ENCODE measurements at regions not wholly inside any gene's neighbourhood (a gene's known extent, or its start where the extent isn't known, plus 50 kb on each side); places are given as distances from the start of the nearest gene placed in this dataset.
A peak's percentile ranks its signal among the peaks of the same experiment; 100 is the strongest.

DNA sequence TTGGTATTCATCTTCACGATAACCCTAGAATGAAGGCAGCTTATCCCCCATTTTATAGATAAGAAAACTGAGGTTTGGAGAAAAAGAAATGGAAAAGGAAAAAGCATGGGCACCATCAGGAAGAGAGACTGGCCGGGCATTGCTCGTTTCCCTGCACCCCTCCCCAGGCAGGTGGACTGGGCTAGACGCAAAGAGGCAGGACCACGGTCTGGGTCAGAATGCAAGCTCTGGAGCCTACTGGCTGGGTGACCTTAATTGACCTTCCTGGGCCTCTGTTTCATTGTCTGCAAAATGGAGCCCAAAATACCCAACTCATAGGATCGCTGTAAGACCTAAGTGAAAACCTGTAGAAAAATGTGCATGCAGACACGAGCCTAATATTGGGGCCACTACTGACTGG is 135.3 kb upstream of the GLI2 start:
- Histone ChIP-seq H3K9me3 (no peaks in the 10 kb centered on the region), H3K4me1 (peaks cover 0 to 20% (median 10%) of the 10 kb centered on the region in 4 donors), H3K36me3 (no peaks in the 10 kb centered on the region), H3K27me3 (no peaks in the 10 kb centered on the region), H3K4me3 (no peak overlapping the region), H3K27ac (no peak overlapping the region)
- ATAC-seq (no peak), DNase-seq (peak in 2 of 3 donors; percentile 6 to 16)
- WGBS (ENCODE audit: insufficient coverage, low coverage, low lambda C conversion rate, missing lambda C conversion rate) = 83% methylated on average over 5 of the region's 7 CpGs
- intact Hi-C loops (cut with DNase I) = no loop called here
- TF ChIP-seq, protein P1, sequence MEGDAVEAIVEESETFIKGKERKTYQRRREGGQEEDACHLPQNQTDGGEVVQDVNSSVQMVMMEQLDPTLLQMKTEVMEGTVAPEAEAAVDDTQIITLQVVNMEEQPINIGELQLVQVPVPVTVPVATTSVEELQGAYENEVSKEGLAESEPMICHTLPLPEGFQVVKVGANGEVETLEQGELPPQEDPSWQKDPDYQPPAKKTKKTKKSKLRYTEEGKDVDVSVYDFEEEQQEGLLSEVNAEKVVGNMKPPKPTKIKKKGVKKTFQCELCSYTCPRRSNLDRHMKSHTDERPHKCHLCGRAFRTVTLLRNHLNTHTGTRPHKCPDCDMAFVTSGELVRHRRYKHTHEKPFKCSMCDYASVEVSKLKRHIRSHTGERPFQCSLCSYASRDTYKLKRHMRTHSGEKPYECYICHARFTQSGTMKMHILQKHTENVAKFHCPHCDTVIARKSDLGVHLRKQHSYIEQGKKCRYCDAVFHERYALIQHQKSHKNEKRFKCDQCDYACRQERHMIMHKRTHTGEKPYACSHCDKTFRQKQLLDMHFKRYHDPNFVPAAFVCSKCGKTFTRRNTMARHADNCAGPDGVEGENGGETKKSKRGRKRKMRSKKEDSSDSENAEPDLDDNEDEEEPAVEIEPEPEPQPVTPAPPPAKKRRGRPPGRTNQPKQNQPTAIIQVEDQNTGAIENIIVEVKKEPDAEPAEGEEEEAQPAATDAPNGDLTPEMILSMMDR (IDR thresholded peaks at IDR 0.05) = no peak
- TF ChIP-seq POLR2A (IDR thresholded peaks at IDR 0.05) = no peak

DNA sequence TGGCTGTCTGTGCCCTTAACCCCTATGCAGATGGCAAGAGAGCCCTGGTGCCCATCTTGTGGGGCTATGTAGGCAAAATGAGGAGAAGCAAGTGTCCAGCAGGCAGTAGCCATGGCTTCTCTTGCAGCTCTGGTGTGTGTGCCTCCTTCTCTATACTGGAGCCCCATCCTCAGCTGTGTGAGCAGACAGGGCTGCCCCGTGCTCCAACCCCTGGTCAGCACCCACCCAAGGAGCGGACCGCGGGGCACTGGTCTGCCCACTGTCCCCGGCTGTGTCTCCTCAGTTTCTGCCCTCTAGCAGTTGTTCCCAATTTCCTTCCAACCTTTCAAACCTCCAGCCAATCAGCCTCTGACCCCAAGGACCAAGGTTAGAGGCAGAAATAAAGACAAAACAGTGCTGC is 134.9 kb upstream of the GLI2 start:
- no CpG with 5 or more reads among the region's 5 CpGs for WGBS (ENCODE audit: insufficient coverage, low coverage, low lambda C conversion rate, missing lambda C conversion rate)
- no peaks in the 10 kb centered on the region for H3K27me3 ChIP-seq
- H3K36me3 ChIP-seq = no peaks in the 10 kb centered on the region
- H3K4me1 ChIP-seq = peaks cover 0 to 20% (median 9%) of the 10 kb centered on the region in 4 donors
- peak in 2 of 3 donors; percentile 3 to 40 for DNase-seq
- no peak overlapping the region for H3K27ac ChIP-seq
- no peak overlapping the region for H3K4me3 ChIP-seq
- intact Hi-C loops (cut with DNase I) = no loop called here
- no peak for TF ChIP-seq POLR2A (IDR thresholded peaks at IDR 0.05)
- TF ChIP-seq, protein P1 (IDR thresholded peaks at IDR 0.05) = no peak
- no peaks in the 10 kb centered on the region for H3K9me3 ChIP-seq
- ATAC-seq = no peak

DNA sequence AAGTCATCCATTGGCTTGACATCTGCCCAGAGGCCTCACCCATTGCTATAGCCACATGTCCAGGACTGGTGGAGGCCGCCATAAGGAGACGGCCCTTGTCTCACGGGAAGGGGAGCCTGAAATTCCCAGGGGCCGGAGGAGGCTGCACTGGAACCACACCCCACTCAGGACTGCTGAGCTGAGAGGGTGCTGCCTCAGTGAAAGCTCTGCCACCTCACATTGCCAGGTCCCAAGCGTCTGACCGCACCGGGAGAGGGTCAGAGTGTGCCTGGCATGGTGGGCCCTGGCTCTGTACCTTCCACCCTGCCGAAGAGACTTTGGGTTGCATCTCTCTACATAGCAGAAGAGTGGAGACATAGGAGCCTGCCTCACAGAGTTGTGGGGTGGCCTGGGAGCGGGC is 134.1 kb upstream of the GLI2 start:
- ATAC-seq = no peak
- Histone ChIP-seq H3K36me3 (no peaks in the 10 kb centered on the region), H3K4me3 (no peak overlapping the region), H3K9me3 (no peaks in the 10 kb centered on the region), H3K27ac (no peak overlapping the region), H3K4me1 (peaks cover 0 to 13% (median 6%) of the 10 kb centered on the region in 4 donors), H3K27me3 (no peaks in the 10 kb centered on the region)
- TF ChIP-seq, protein P1 (IDR thresholded peaks at IDR 0.05) = no peak
- no peak for TF ChIP-seq POLR2A (IDR thresholded peaks at IDR 0.05)
- intact Hi-C loops (cut with DNase I) = no loop called here
- DNase-seq = peak in 2 of 3 donors; percentile 5 to 40
- 80% methylated on average over 1 of the region's 9 CpGs for WGBS (ENCODE audit: insufficient coverage, low coverage, low lambda C conversion rate, missing lambda C conversion rate)

DNA sequence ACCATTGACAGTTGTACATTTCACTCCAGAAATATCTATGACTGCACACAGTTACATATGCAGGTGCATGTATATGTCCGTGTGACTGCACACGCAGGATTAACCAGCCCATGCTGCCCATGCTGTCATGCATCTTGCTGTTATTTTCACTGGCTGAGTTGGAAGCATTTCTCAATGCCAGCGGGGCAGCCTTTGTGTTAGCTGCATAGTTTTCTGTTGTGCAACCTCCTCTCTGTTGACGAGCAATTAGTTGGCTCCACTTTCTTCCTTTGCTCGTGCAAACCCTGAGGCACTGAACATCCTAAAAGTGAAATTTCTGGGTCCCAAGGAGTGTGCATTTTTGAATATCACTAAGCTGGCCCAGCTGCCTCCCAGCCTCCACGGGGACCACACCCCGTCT is 133.4 kb upstream of the GLI2 start:
- Histone ChIP-seq H3K4me3 (no peak overlapping the region), H3K9me3 (no peaks in the 10 kb centered on the region), H3K27me3 (no peaks in the 10 kb centered on the region), H3K36me3 (no peaks in the 10 kb centered on the region), H3K27ac (no peak overlapping the region), H3K4me1 (peaks cover 0 to 7% (median 3%) of the 10 kb centered on the region in 4 donors)
- intact Hi-C loops (cut with DNase I) = no loop called here
- WGBS (ENCODE audit: insufficient coverage, low coverage, low lambda C conversion rate, missing lambda C conversion rate) = 54% methylated on average over 6 of the region's 7 CpGs
- ATAC-seq (peak in 1 of 4 donors; percentile 32), DNase-seq (peak in 1 of 3 donors; percentile 13)
- no peak for TF ChIP-seq POLR2A (IDR thresholded peaks at IDR 0.05)
- TF ChIP-seq, protein P1 (IDR thresholded peaks at IDR 0.05) = no peak

GRCh38 chr2:120604767-120605166 is 130.9 kb upstream of the GLI2 start:
- no peak for ATAC-seq
- intact Hi-C loops (cut with DNase I) = no loop called here
- Histone ChIP-seq H3K9me3 (no peaks in the 10 kb centered on the region), H3K27ac (no peak overlapping the region), H3K4me3 (no peak overlapping the region), H3K4me1 (no peaks in the 10 kb centered on the region), H3K36me3 (no peaks in the 10 kb centered on the region), H3K27me3 (no peaks in the 10 kb centered on the region)
- peak in 1 of 3 donors; percentile 22 for DNase-seq
- no peak for TF ChIP-seq POLR2A (IDR thresholded peaks at IDR 0.05)
- TF ChIP-seq, protein P1 (IDR thresholded peaks at IDR 0.05) = no peak
- 57% methylated on average over 1 of the region's 6 CpGs for WGBS (ENCODE audit: insufficient coverage, low coverage, low lambda C conversion rate, missing lambda C conversion rate)
